Activated naive CD4-positive, alpha-beta T cell treated with anti-CD3 and anti-CD28 coated beads for 36 hours (primary cell): ENCODE measurements at regions not wholly inside any gene's neighbourhood (a gene's known extent, or its start where the extent isn't known, plus 50 kb on each side); places are given as distances from the start of the nearest gene placed in this dataset.
"Not testable (repeated sequence)": the region's sequence is repeated elsewhere in the genome, so short reads cannot be mapped to it uniquely, and the experiment has no call there.

Source experiments
- CTCF ChIA-PET: fragments of 350-600 bp; sonication (Branson Sonifier 250); formaldehyde crosslinking; loops from one replicate; lab custom pipeline; 2021; ENCODE audit warnings: antibody characterized with exemption; lab: Charles Lee
- DNase-seq: peaks from one replicate; pipeline ENCODE4 v3.0.0-alpha.2; 2020
- H3K27ac Mint-ChIP-seq: one replicate; pipeline ENCODE4 v1.8.0; 2021; ENCODE audit warnings: mild to moderate bottlenecking, mixed read lengths
- H3K27me3 Mint-ChIP-seq: one replicate; pipeline ENCODE4 v1.8.0; 2021; ENCODE audit warnings: low read depth, mixed read lengths
- H3K36me3 Mint-ChIP-seq: one replicate; pipeline ENCODE4 v1.8.0; 2021; ENCODE audit warnings: low read depth, mixed read lengths
- H3K4me1 Mint-ChIP-seq: one replicate; pipeline ENCODE4 v1.8.0; 2021; ENCODE audit warnings: low read depth, mixed read lengths
- H3K4me3 Mint-ChIP-seq: one replicate; pipeline ENCODE4 v1.8.0; 2021; ENCODE audit warnings: mild to moderate bottlenecking, moderate library complexity, mixed read lengths
- H3K9me3 Mint-ChIP-seq: one replicate; pipeline ENCODE4 v1.8.0; 2021; ENCODE audit warnings: mixed read lengths
- intact Hi-C: fragments of 100-400 bp; cut with micrococcal nuclease; formaldehyde crosslinking; loops from one replicate; pipeline ENCODE4 v1.15.1; 2023

DNA sequence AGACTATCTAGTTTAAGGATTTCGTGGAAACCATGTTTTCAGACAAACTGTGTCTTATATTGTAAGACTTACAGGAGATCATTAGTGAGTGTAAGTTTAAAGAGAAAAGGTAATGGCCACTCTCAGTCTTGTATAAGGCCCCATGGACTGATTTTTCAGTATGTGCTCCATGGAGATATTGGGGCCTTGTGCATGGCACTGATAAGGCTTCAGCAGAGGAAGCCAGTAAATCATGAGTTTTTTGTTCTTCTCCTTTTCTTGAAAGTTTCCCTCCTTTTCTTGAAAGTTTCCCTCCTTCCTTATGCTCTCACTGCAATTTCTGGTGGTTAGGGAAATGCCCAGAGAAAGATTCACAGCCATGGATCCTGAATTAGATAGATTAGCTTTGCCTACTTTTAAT is 471.3 kb downstream of the LRRC70 start:
- Mint-ChIP-seq H3K9me3 (no peaks in the 10 kb centered on the region), H3K27ac (no peak overlapping the region), H3K36me3 (no peaks in the 10 kb centered on the region), H3K4me3 (no peak overlapping the region), H3K27me3 (no peaks in the 10 kb centered on the region), H3K4me1 (no peaks in the 10 kb centered on the region)
- intact Hi-C loops = no loop called here
- no peak for DNase-seq
- CTCF ChIA-PET = no interaction called here

DNA sequence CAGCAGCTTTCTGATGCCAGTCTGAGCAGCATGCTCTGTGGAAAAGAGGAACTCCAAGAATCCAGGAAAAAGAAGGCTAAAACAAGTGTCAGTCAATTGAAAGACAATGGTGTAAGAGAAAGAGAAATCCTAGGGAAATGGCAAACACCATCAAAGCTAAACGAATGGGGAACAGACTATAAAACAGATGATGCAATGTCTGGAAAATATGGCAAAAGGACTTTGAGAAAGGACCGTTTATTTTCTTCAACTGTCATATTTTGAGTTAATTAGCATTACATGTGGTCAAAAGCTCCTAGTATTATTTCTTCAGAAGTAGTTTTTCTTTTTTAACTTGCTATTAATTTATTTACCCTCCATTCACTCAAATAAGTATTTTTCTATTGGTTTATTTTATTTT is 465.2 kb downstream of the LRRC70 start:
- no peaks in the 10 kb centered on the region for H3K27me3 Mint-ChIP-seq
- H3K9me3 Mint-ChIP-seq = no peaks in the 10 kb centered on the region
- intact Hi-C loops = no loop called here
- H3K27ac Mint-ChIP-seq = no peak overlapping the region
- no peak overlapping the region for H3K4me3 Mint-ChIP-seq
- no peaks in the 10 kb centered on the region for H3K36me3 Mint-ChIP-seq
- no peaks in the 10 kb centered on the region for H3K4me1 Mint-ChIP-seq
- CTCF ChIA-PET = no interaction called here
- DNase-seq = no peak

DNA sequence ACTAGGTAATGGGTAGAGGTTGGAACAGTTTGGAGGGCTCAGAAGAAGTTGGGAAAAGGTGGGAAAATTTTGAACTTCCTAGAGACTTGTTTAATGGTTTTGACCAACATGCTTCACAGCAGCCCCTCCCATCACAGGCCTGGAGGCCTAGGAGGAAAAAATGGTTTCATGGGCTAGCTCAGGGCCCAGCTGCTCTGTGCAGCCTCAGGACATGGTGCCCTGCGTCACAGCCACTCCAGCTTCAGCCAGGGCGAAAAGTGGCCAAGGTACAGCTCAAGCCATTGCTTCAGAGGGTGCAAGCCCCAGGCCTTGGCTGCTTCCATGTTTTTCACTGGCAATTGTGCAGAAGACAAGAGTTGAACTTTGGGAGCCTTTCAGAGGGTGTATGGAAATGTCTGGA is 453.7 kb downstream of the LRRC70 start:
- intact Hi-C loops = no loop called here
- peaks cover 25% of the 10 kb centered on the region for H3K9me3 Mint-ChIP-seq
- CTCF ChIA-PET = no interaction called here
- no peak overlapping the region for H3K27ac Mint-ChIP-seq
- no peaks in the 10 kb centered on the region for H3K27me3 Mint-ChIP-seq
- no peaks in the 10 kb centered on the region for H3K36me3 Mint-ChIP-seq
- no peak overlapping the region for H3K4me3 Mint-ChIP-seq
- no peaks in the 10 kb centered on the region for H3K4me1 Mint-ChIP-seq
- DNase-seq = no peak

DNA sequence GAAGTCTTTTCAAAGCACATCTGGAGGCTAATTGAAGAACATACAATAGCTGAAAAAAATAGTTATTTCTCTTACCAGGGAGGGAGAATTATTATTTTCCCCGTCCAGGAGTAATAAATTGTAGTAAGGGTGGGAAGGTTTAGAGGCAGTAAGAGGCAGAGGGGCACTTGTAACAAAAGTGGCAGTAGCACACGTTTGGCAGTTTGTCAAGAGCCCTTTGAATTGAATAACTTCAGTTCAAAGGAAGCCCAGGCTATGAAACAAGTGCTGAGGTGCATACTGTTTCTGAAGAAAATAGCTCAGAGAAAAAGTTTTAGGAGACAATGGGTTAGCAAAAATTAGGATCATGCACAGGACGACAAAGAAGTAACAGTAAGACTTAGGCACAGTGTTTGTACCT is 451.3 kb downstream of the LRRC70 start:
- DNase-seq = no peak
- Mint-ChIP-seq H3K27me3 (no peaks in the 10 kb centered on the region), H3K4me3 (no peak overlapping the region), H3K27ac (no peak overlapping the region), H3K4me1 (no peaks in the 10 kb centered on the region), H3K36me3 (no peaks in the 10 kb centered on the region), H3K9me3 (peaks cover 25% of the 10 kb centered on the region)
- CTCF ChIA-PET = no interaction called here
- intact Hi-C loops = no loop called here

DNA sequence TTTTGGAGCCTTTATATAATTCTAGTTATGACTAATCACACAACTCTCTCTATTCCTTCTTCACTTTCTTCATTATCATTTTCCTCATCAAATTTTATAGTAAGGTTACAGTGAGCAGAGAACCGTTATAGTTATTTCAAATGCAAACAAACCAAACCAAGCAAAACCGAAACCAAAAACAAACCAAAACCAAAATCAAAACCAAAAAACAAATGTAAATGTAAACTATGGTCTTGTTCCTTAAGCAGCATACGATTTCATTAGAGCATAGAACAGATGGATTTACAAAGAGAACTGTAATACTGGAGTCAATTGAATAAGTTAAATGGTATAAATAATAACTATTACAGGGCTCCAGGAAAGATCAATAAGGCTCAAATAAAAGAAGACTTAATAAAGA is 447.1 kb downstream of the LRRC70 start:
- Mint-ChIP-seq H3K4me1 (no peaks in the 10 kb centered on the region), H3K36me3 (no peaks in the 10 kb centered on the region), H3K4me3 (no peak overlapping the region), H3K27ac (no peak overlapping the region), H3K9me3 (no peaks in the 10 kb centered on the region), H3K27me3 (no peaks in the 10 kb centered on the region)
- CTCF ChIA-PET = no interaction called here
- intact Hi-C loops = no loop called here
- no peak for DNase-seq

DNA sequence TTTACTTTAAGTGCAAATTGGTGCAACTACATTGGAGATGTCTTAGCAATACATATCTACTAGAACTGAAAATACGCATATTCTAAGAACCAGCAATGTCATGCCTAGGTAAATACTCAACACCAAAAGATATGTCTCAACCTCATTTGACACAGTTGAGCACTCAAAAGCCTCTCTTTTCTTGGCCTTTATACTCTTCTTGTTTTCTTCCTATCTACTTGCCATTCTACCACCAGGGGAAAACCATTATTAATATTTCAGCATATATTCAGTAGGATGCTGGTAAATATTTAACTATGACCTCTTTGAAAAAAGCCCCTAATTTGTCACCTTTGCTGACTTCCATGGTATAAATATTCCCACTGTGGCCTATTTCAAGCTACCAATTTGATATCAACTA is 443.8 kb downstream of the LRRC70 start:
- Mint-ChIP-seq H3K27me3 (no peaks in the 10 kb centered on the region), H3K4me3 (no peak overlapping the region), H3K9me3 (no peaks in the 10 kb centered on the region), H3K36me3 (no peaks in the 10 kb centered on the region), H3K4me1 (no peaks in the 10 kb centered on the region), H3K27ac (no peak overlapping the region)
- intact Hi-C loops = loop anchor here (5.0 kb wide), 1 partner anchor 555 kb away; no protein-coding TSS in a partner anchor
- CTCF ChIA-PET = no interaction called here
- no peak for DNase-seq

DNA sequence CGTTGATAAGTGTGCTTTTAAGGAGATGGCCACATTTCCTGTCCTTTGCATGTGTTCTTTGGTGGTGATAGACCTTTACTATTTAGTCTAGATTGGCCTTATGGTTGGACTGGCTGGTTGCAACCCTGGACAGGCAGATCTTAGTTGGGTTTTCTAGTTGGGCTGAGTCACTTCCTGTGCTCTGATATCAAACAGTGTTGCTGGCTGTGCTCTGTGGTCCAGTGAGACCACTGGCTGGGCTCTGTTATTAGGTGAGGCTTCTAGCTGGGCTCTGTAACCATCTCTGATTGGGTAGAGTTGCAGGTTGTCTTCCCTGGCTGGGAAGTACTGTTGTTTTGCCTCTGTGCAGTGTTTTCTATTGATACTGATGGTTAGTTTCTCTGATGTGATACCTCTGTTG is 432.5 kb downstream of the LRRC70 start:
- Mint-ChIP-seq H3K27ac (no peak overlapping the region), H3K9me3 (peaks cover 24% of the 10 kb centered on the region), H3K27me3 (peaks cover 2% of the 10 kb centered on the region), H3K36me3 (no peaks in the 10 kb centered on the region), H3K4me3 (no peak overlapping the region), H3K4me1 (no peaks in the 10 kb centered on the region)
- DNase-seq = no peak
- intact Hi-C loops = no loop called here
- CTCF ChIA-PET = no interaction called here

DNA sequence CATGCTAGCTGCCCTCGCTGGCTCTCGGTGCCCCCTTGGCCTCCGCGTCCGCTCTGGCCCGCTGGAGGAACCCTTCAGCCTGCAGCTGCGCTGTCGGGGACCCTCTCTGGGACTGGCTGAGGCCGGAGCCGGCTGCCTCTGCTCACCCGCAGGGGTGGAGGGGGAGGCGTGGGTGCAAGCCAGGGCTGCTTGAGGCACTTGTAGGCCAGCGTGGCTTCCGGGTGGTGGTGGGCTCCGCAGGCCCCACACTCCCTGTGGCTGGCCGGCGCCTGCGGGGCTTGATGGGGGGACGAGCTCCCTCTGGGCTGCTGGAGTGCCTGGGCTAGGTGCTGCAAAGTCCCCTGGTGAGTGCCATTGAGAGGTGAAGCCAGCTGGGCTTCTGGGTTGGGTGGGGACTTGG is 429.6 kb downstream of the LRRC70 start:
- Mint-ChIP-seq H3K4me1 (no peaks in the 10 kb centered on the region), H3K4me3 (no peak overlapping the region), H3K9me3 (peaks cover 24% of the 10 kb centered on the region), H3K27ac (no peak overlapping the region), H3K27me3 (peaks cover 2% of the 10 kb centered on the region), H3K36me3 (no peaks in the 10 kb centered on the region)
- intact Hi-C loops = no loop called here
- CTCF ChIA-PET = no interaction called here
- DNase-seq = no peak

DNA sequence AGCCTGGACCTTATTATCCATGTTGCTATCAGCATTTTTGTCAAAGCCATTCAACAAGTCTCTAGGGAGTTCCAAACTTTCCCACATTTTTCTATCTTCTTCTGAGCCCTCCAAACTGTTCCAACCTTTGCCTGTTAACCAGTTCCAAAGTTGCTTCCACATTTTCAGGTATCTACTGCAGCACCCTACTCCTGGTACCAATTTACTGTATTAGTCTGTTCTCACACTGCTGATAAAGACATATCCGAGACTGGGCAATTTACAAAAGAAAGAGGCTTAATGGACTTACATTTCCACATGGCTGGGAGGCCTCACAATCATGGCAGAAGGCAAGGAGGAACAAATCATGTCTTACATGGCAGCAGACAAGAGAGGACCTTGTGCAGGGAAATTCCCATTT is 416.2 kb downstream of the LRRC70 start:
- H3K36me3 Mint-ChIP-seq, intact Hi-C loops, DNase-seq, H3K4me3 Mint-ChIP-seq, H3K27me3 Mint-ChIP-seq, H3K27ac Mint-ChIP-seq, CTCF ChIA-PET, H3K4me1 Mint-ChIP-seq: not testable (repeated sequence)
- peaks cover 20% of the 10 kb centered on the region for H3K9me3 Mint-ChIP-seq

DNA sequence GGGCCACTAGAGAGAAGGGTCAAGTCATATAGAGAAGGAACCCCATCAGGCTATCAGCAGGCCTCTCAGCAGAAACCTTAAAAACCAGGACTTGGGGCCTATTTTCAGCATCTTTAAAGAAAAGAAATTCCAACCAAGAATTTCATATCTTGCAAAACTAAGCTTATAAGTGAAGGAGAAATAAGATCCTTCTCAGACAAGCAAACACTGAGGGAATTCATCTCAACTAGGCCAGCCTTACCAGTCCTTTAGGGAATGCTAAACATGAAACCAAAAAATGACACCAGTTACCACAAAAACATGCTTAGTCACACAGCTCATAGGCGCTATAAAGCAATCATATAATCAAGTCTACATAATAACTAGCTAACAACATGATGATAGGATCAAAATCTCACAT is 407.1 kb downstream of the LRRC70 start:
- Mint-ChIP-seq H3K27me3 (no peaks in the 10 kb centered on the region), H3K9me3 (peaks cover 15% of the 10 kb centered on the region), H3K4me3 (no peak overlapping the region), H3K27ac (no peak overlapping the region), H3K4me1 (no peaks in the 10 kb centered on the region), H3K36me3 (no peaks in the 10 kb centered on the region)
- intact Hi-C loops = no loop called here
- no peak for DNase-seq
- CTCF ChIA-PET = no interaction called here

DNA sequence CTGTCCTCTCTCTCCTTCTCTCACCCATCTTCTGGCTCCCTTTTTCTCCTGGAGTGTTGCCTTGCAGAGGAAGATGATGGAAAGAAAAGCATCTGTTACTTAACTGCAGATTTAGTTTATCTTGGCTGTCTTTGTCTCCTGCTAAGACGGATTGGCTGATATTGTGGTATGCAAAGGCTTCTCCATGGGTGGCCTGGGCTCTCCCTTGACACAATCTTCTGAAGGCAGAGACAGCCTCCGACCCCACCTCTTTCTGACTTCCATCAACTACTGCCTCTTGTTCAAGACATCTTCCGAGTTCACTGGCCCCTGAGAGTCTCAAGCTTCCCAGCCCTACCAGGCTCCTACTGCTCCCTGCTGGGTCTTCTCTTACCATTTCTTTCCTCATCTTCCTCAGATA is 403.7 kb downstream of the LRRC70 start:
- Mint-ChIP-seq H3K27ac (no peak overlapping the region), H3K36me3 (no peaks in the 10 kb centered on the region), H3K4me1 (no peaks in the 10 kb centered on the region), H3K9me3 (peaks cover 13% of the 10 kb centered on the region), H3K27me3 (no peaks in the 10 kb centered on the region), H3K4me3 (no peak overlapping the region)
- CTCF ChIA-PET = no interaction called here
- DNase-seq = no peak
- intact Hi-C loops = no loop called here

DNA sequence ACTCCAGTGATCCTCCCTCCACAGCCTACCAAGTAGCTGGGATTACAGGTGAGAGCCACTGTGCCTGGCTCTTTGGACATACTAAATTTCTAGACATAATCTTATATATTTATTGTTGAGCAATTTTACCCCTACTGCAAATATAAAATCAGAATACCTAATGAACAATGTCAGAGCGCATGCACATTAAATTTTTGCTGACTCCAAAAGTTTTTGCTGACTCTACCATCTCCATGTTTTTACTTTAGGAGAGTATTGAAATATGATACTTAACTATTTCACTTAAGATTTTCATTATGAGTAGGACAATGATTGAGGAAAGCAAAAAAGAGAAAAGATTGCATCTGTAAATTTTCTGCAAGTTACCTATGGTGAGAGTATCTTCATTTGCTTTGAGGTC is 402.3 kb downstream of the LRRC70 start:
- H3K27ac Mint-ChIP-seq = no peak overlapping the region
- no peaks in the 10 kb centered on the region for H3K27me3 Mint-ChIP-seq
- H3K36me3 Mint-ChIP-seq = no peaks in the 10 kb centered on the region
- CTCF ChIA-PET = no interaction called here
- no peak overlapping the region for H3K4me3 Mint-ChIP-seq
- H3K4me1 Mint-ChIP-seq = no peaks in the 10 kb centered on the region
- intact Hi-C loops = no loop called here
- DNase-seq = no peak
- peaks cover 6% of the 10 kb centered on the region for H3K9me3 Mint-ChIP-seq

DNA sequence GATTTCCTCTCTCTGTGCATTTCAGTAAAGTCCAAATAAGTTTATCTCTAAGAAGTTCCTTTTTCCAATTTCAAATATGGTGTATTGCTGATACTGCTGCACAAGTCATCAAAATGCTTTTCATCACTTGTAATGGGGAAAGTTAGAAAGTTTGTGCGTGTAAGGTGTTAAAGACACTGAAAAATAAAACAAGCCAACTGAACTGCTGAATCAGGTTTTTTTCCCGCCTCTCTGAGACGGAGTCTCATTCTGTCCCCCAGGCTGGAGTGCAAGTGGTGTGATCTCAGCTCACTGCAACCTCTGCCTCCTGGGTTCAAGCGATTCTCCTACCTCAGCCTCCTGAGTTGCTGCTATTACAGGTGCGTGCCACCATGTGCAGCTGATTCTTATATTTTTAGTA is 400.9 kb downstream of the LRRC70 start:
- Mint-ChIP-seq H3K36me3 (no peaks in the 10 kb centered on the region), H3K27ac (no peak overlapping the region), H3K4me3 (no peak overlapping the region), H3K4me1 (no peaks in the 10 kb centered on the region), H3K9me3 (no peaks in the 10 kb centered on the region), H3K27me3 (no peaks in the 10 kb centered on the region)
- DNase-seq = no peak
- CTCF ChIA-PET = no interaction called here
- intact Hi-C loops = no loop called here

DNA sequence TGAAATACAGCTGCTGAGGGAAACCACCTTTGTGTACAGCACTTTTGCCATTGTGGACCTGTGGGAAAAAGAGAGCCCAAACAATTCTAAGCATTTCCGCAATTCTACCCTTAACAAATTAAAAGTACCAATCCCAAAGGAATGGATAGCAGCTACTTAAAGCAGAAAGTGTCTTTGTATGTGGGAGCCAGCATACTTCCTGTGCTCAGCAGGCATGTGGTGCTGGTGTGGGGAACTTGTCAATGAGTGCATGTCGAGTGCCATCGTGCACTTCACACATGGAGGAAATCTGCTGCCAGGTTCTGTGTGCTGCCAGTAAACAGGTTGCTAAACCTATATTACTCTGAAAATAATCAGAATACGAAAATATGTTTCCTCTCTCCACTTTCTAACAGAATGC is 399.0 kb downstream of the LRRC70 start:
- intact Hi-C loops = no loop called here
- H3K9me3 Mint-ChIP-seq = no peaks in the 10 kb centered on the region

More for the DNA sequence above, 399.0 kb downstream of the LRRC70 start:
- no peak for DNase-seq
- H3K27ac Mint-ChIP-seq = no peak overlapping the region
- H3K36me3 Mint-ChIP-seq = no peaks in the 10 kb centered on the region
- H3K27me3 Mint-ChIP-seq = no peaks in the 10 kb centered on the region
- CTCF ChIA-PET = no interaction called here
- H3K4me3 Mint-ChIP-seq = no peak overlapping the region
- H3K4me1 Mint-ChIP-seq = no peaks in the 10 kb centered on the region
